ENCODE measurements at regions not wholly inside any gene's neighbourhood (a gene's known extent, or its start where the extent isn't known, plus 50 kb on each side); places are given as distances from the start of the nearest gene placed in this dataset.

DNA sequence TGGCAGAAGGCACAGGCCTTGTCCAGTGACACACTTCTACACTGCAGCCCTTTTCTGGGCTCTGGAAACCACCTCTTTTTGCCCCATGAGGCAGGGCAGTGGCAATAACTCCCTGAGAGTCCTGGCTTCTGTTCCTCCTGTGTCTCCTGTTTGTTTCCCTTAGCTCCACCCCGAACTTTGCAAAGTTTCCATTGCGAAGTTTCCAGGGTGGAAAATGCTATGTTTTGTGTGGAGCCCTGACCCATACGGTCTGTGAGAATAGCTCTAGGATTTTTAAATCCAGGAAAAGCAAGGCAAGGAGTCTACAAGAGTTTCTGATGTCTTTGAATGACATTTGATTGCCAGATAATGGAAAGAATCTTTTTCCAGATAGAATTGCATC, 92.2 kb upstream of the AKR1E2 start:
- ChIA-PET CTCF (ENCODE audit: low intra/inter-chr PET ratio) (interaction anchor here (0.6 kb wide), 1 partner anchor 24 kb away, joined by 3 read pairs; no protein-coding TSS in a partner anchor), POLR2A (interaction anchor here (0.6 to 1.9 kb wide), 2 partner anchors 11 to 12 kb away, joined by 3 to 5 read pairs; no protein-coding TSS in a partner anchor)
- H3K79me2 ChIP-seq (ENCODE audit: control insufficient read depth, insufficient read depth, low read length), result no peaks in the 10 kb centered on the region
- 2% methylated on average over 3 of the region's 3 CpGs for WGBS (ENCODE audit: insufficient coverage, low coverage, missing lambda C conversion rate)
- H2AFZ ChIP-seq (ENCODE audit: low read depth, low read length), result no peak overlapping the region
- no peak for FAIRE-seq
- ATAC-seq, result no peak
- H3K4me1 ChIP-seq (replicated peaks in 1 of 2; ENCODE audit: control insufficient read depth in 2 of 2, insufficient read depth in 2 of 2, low read length in 2 of 2), result no peaks in the 10 kb centered on the region
- H3K4me3 ChIP-seq, result no peak overlapping the region
- H3K9me3 ChIP-seq (replicated peaks; ENCODE audit: control insufficient read depth, insufficient read depth, low read depth, low read length), result no peaks in the 10 kb centered on the region
- TF ChIP-seq MIER1 (IDR thresholded peaks at IDR 0.05; ENCODE audit: low read depth), result no peak
- no peak for TF ChIP-seq MCM2 (IDR thresholded peaks at IDR 0.05; ENCODE audit: low read depth)
- no peak for TF ChIP-seq STAT6 (CRISPR knock-in tag; IDR thresholded peaks at IDR 0.05)
- TF ChIP-seq NR2C2 (CRISPR knock-in tag; IDR thresholded peaks at IDR 0.05), result no peak
- TF ChIP-seq NR2C2 (tag; IDR thresholded peaks at IDR 0.05), result no peak
- no peak for TF ChIP-seq NCOA6 (IDR thresholded peaks at IDR 0.05)
- TF ChIP-seq SMAD3 (CRISPR knock-in tag; conservative IDR thresholded peaks at IDR 0.05), result no peak
- no peak for TF ChIP-seq ZNF140 (CRISPR knock-in tag; IDR thresholded peaks at IDR 0.05)
- no peak for TF ChIP-seq ARID1B (IDR thresholded peaks at IDR 0.05)
- TF ChIP-seq ZNF766 (CRISPR knock-in tag; conservative IDR thresholded peaks at IDR 0.05), result no peak
- TF ChIP-seq BRD4 (IDR thresholded peaks at IDR 0.05), result no peak
- TF ChIP-seq ZNF253 (CRISPR knock-in tag; conservative IDR thresholded peaks at IDR 0.05), result no peak
- H4K20me1 ChIP-seq (replicated peaks; ENCODE audit: control insufficient read depth, insufficient read depth, low read length), result no peaks in the 10 kb centered on the region
- H3K36me3 ChIP-seq (ENCODE audit: control insufficient read depth, insufficient read depth, low read length), result no peaks in the 10 kb centered on the region
- no peak overlapping the region for H3K27ac ChIP-seq (ENCODE audit: extremely low read depth, low read depth, low read length)
- BruUV-seq (replicated peaks), result no TSS peak
- in situ Hi-C loops (cut with MboI), result no loop called here
- no peaks in the 10 kb centered on the region for H3K9me1 ChIP-seq (ENCODE audit: control insufficient read depth, insufficient read depth, low read length)
- DNase-seq (ENCODE audit: extremely low read depth in 1 of 4, low spot score in 3 of 4), result no peak
- H3K4me2 ChIP-seq (ENCODE audit: insufficient read depth, low read length), result no peak overlapping the region
- intact Hi-C loops (cut with micrococcal nuclease), result no loop called here
- H3K9ac ChIP-seq (ENCODE audit: insufficient read depth in 1 of 2, low read depth in 2 of 2, low read length in 2 of 2), result no peak overlapping the region
- H3K27me3 ChIP-seq (ENCODE audit: control insufficient read depth in 2 of 2, insufficient read depth in 2 of 2, low read length in 2 of 2), result peaks cover 8 to 17% of the 10 kb centered on the region in 2 experiments; a peak in 2 of 5 replicates

Measured in K562 (cell line).